GM12892 (cell line): ENCODE measurements at regions not wholly inside any gene's neighbourhood (a gene's known extent, or its start where the extent isn't known, plus 50 kb on each side); places are given as distances from the start of the nearest gene placed in this dataset.

Experiments used
- POLR2A ChIP-seq: IDR thresholded peaks from 2 replicates; pipeline ENCODE4 v1.6.1; 2011; ENCODE audit warnings: low read depth, low read length, control low read depth
- POLR2AphosphoS5 ChIP-seq: IDR thresholded peaks from 2 replicates; pipeline ENCODE4 v1.6.1; 2011; ENCODE audit warnings: low read depth, low read length, control low read depth

DNA sequence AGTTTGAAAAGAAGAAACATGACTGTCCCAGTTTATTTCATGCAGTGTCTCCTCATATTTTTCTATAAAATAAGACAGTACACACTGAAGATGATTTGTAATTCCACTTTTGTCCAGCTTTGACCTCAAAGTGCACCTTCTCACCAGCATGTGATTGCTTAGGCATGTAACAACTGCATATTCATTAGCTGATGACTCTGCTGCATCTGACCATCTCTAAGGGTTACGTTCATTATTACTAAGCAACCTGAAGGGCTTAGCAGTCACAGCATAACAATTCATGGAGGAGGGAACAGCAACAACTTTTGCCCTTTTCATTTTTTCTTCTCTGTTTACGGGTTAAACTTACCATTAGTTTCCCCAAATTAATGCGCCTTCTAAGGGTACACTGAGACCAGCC is 330.6 kb upstream of the PIK3C3 start:
- TF ChIP-seq POLR2A (no peak), POLR2AphosphoS5 (no peak)
